Transverse colon (tissue), 4 donors: ENCODE measurements at regions not wholly inside any gene's neighbourhood (a gene's known extent, or its start where the extent isn't known, plus 50 kb on each side); places are given as distances from the start of the nearest gene placed in this dataset.
"Not testable (repeated sequence)": the region's sequence is repeated elsewhere in the genome, so short reads cannot be mapped to it uniquely, and the experiment has no call there.

Source experiments
- DNase-seq: peaks from one replicate; pipeline ENCODE4 v3.0.0-alpha.2; 2019
- H3K27ac ChIP-seq, 4 donors: fragments of 200-600 bp; sonication (generic); 2 replicates each; pipeline ENCODE4 v1.5.1; 2016 to 2018; ENCODE audit warnings: inconsistent platforms in 4 of 4
- H3K27me3 ChIP-seq: fragments of 200-600 bp; sonication (generic); 2 replicates; pipeline ENCODE4 v1.5.1; 2017; ENCODE audit warnings: inconsistent platforms
- H3K36me3 ChIP-seq, 4 donors: fragments of 200-600 bp; sonication (generic); 2 replicates each; pipeline ENCODE4 v1.5.1; 2017 to 2019; ENCODE audit warnings: inconsistent platforms in 4 of 4
- H3K4me1 ChIP-seq, 4 donors: fragments of 200-600 bp; sonication (generic); 2 replicates each; pipeline ENCODE4 v1.5.1; 2017 to 2020; ENCODE audit warnings: inconsistent platforms in 4 of 4
- H3K4me3 ChIP-seq, 4 donors: fragments of 200-600 bp; sonication (generic); 1 replicate in 1 of 4; 2 replicates in 3 of 4; pipeline versions ENCODE4 v1.5.1 to v1.6.1; 2017 to 2019; ENCODE audit warnings: inconsistent platforms in 4 of 4
- H3K9me3 ChIP-seq, 2 donors: fragments of 200-600 bp; sonication (generic); 2 replicates each; pipeline ENCODE4 v1.5.1; 2017 to 2019; ENCODE audit warnings: inconsistent platforms in 2 of 2
- EP300 ChIP-seq: sonication (generic); formaldehyde crosslinking; IDR thresholded peaks from one replicate; pipeline ENCODE4 v1.6.1; 2017; ENCODE audit warnings: antibody characterized with exemption, low read depth
- POLR2A ChIP-seq: fragments of 450-650 bp; IDR thresholded peaks from one replicate; pipeline ENCODE4 v1.6.1; 2016; ENCODE audit warnings: antibody characterized with exemption, mild to moderate bottlenecking, moderate library complexity
- POLR2AphosphoS5 ChIP-seq, 3 donors: sonication (generic); formaldehyde crosslinking; IDR thresholded peaks; one replicate each; pipeline ENCODE4 v1.6.1; 2016; ENCODE audit warnings: antibody characterized with exemption in 3 of 3
- WGBS, 2 donors: methylation state at CpG; one replicate each; pipeline ENCODE4 v1.1.5; 2018; ENCODE audit warnings: low coverage in 1 of 2; 5-methylcytosine and 5-hydroxymethylcytosine counted together
- in situ Hi-C, 4 donors: fragments of 200-750 bp; cut with MboI; loops; one replicate each; pipeline versions ENCODE4 v1.15.0 to v1.15.1; 2017; ENCODE audit warnings: low sequenced_read_pairs in 3 of 4, low pct_ligation_motif_present in 1 of 4, low pct_unique_long_range_greater_than_20kb in 1 of 4
- intact Hi-C: fragments of 100-400 bp; cut with DNase I; formaldehyde crosslinking; loops from one replicate; pipeline ENCODE4 v1.15.1; 2023; ENCODE audit warnings: low total_unique reads
- TF ChIP-seq, protein P1 (sequence below), 5 experiments: fragments of 200-600 bp in 3 of 5; fragments of 450-650 bp in 2 of 5; sonication (generic) in 3 of 5; IDR thresholded peaks; 1 replicate in 2 of 5; 2 replicates in 3 of 5; pipeline ENCODE4 v1.5.1; 2016 to 2017; ENCODE audit warnings: antibody characterized with exemption in 5 of 5, inconsistent platforms in 3 of 5, mild to moderate bottlenecking in 2 of 5, moderate library complexity in 1 of 5

DNA sequence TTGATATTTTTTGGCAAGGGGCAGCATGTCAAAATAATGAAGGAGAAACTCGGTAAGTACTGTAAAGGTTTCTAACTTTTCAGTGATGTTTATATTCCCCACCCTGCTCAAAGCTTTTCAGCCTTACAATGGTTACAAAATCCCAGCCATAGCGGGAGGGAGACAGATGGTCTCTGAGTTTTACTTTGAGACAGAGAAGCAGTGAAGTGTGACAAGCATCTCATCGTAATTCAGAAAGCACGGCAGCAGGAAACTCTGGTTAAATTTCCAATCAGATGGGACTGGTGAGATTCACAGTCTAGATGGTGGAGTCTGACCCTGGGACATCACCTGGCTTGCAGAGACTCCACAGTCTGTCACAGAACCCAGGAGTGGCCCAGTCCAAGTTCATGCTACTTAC lies 448.0 kb upstream of the AMELY start:
- Histone ChIP-seq H3K4me1 (no peaks in the 10 kb centered on the region), H3K27ac (no peak overlapping the region), H3K36me3 (no peaks in the 10 kb centered on the region), H3K4me3 (no peak overlapping the region), H3K9me3 (no peaks in the 10 kb centered on the region), H3K27me3 (no peaks in the 10 kb centered on the region)
- in situ Hi-C loops (loop anchor here in 1 of 4 donors (25.0 kb wide), 1 partner anchor 453 kb away; no protein-coding TSS in a partner anchor), intact Hi-C loops (no loop called here)
- 81% methylated on average over 2 of the region's 4 CpGs; no CpG with 5 or more reads in 1 of the 2 donors for WGBS, 2 donors
- no peak for DNase-seq
- TF ChIP-seq EP300 (no peak), POLR2AphosphoS5 (IDR thresholded peaks at IDR 0.05) (no peak), POLR2A (no peak)
- TF ChIP-seq, protein P1, sequence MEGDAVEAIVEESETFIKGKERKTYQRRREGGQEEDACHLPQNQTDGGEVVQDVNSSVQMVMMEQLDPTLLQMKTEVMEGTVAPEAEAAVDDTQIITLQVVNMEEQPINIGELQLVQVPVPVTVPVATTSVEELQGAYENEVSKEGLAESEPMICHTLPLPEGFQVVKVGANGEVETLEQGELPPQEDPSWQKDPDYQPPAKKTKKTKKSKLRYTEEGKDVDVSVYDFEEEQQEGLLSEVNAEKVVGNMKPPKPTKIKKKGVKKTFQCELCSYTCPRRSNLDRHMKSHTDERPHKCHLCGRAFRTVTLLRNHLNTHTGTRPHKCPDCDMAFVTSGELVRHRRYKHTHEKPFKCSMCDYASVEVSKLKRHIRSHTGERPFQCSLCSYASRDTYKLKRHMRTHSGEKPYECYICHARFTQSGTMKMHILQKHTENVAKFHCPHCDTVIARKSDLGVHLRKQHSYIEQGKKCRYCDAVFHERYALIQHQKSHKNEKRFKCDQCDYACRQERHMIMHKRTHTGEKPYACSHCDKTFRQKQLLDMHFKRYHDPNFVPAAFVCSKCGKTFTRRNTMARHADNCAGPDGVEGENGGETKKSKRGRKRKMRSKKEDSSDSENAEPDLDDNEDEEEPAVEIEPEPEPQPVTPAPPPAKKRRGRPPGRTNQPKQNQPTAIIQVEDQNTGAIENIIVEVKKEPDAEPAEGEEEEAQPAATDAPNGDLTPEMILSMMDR (IDR thresholded peaks at IDR 0.05): no peak

DNA sequence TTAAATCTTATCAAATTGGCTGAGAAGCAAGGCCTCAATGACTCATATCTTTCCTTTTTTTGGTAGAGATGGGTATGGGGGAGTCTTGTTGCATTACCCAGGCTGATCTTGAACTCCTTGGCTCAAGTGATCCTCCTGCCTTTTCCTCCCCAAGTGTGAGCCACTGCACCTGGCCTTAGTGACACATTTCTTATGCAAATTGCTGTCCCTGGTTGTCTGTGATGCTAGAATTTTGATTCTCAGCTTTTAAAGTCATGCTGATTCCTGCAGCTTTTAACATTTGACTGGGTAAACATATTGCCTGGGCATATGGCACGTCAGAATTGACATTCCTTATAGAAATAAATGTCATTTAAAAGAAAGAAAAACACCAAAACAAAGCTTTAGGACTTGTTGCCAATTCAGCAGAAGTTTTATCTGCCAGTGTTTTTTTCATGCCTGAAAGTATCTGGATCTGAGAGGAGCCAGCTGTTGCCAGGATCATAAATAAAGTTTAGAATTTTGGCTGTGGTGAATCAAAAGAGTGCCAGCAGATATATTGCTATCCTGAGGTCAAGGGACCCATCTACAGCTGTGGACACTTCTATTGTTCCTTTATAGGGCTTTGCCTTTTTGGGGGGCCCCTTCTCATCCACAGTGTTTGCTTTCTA lies 446.7 kb upstream of the AMELY start:
- no peak for DNase-seq
- Histone ChIP-seq H3K27ac (no peak overlapping the region), H3K27me3 (no peaks in the 10 kb centered on the region), H3K4me3 (no peak overlapping the region), H3K36me3 (no peaks in the 10 kb centered on the region), H3K9me3 (no peaks in the 10 kb centered on the region), H3K4me1 (no peaks in the 10 kb centered on the region)
- in situ Hi-C loops (loop anchor here in 1 of 4 donors (25.0 kb wide), 1 partner anchor 454 kb away; no protein-coding TSS in a partner anchor), intact Hi-C loops (no loop called here)
- 33% methylated on average over 1 of the region's 1 CpG; no CpG with 5 or more reads in 1 of the 2 donors for WGBS, 2 donors
- TF ChIP-seq EP300 (no peak), POLR2AphosphoS5 (IDR thresholded peaks at IDR 0.05) (no peak), POLR2A (no peak)
- TF ChIP-seq, protein P1 (IDR thresholded peaks at IDR 0.05): no peak

DNA sequence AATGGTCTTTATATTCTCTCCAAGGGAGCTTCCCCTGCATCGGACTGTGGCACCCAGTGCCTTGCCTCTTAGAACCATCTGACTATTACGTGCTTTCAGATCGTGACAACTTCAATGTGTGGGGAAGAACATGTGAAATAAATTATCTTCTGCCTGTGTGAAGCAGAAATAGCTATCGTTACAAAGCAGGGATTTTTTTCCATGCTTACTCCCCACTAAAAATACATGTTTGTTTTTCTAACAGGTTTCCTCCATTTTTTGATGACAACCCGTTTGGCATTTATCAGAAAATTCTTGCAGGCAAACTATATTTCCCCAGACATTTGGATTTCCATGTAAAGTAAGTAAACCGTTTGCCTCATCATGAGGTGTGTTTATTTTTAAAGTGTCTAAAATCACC lies 444.3 kb upstream of the AMELY start:
- H3K9me3 ChIP-seq, intact Hi-C loops, DNase-seq, H3K27me3 ChIP-seq, H3K4me3 ChIP-seq, H3K36me3 ChIP-seq, H3K27ac ChIP-seq, H3K4me1 ChIP-seq: not testable (repeated sequence)
- in situ Hi-C loops: loop anchor here in 1 of 4 donors (25.0 kb wide), 1 partner anchor 456 kb away; no protein-coding TSS in a partner anchor
- no CpG with 5 or more reads among the region's 6 CpGs for WGBS, 2 donors

DNA sequence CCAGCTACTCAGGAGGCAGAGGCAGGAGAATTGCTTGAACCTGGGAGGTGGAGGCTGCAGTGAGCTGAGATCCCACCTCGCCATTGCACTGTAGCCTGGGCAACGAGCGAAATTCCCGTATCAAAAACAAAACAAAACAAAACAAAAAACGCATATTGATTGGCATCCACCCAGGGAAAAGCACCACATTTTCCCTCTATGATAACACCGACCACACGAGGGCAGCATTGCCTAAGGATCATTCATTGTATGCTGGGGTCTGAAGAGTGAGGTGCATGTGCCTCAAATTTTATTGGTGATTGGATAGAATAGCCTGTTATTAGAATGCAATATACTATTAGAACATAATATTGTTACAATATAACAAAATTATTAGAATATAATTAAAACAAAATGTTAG lies 433.1 kb upstream of the AMELY start:
- no CpG with 5 or more reads among the region's 7 CpGs for WGBS, 2 donors
- Histone ChIP-seq H3K27me3 (no peaks in the 10 kb centered on the region), H3K9me3 (no peaks in the 10 kb centered on the region), H3K36me3 (no peaks in the 10 kb centered on the region), H3K4me3 (no peak overlapping the region), H3K27ac (no peak overlapping the region), H3K4me1 (no peaks in the 10 kb centered on the region)
- in situ Hi-C loops: loop anchor here in 1 of 4 donors (25.0 kb wide), 1 partner anchor 468 kb away; no protein-coding TSS in a partner anchor
- intact Hi-C loops: no loop called here
- DNase-seq: no peak
- TF ChIP-seq EP300 (no peak), POLR2A (no peak)
- TF ChIP-seq, protein P1 (IDR thresholded peaks at IDR 0.05): peak in 4 of 5 experiments; percentile 55 to 72 (median 56)

DNA sequence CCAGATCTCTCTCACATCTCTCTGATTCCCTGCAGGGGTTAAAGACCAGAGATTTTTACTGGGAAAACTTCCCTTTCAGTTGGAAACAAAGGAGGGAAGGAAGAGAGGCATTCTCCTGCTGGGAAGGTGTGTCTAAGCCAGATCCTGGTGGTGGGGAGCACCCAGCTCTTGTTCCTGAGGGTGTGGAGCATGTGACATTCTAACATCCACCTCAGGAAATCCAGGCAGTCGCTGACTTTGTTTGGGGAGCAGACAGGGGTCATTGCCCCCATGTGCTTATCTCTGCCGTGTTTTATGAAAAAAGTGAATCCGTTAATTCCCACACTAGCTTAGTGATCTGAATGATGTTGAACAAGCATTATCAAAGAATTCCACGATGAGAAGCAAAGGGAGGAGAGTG lies 431.7 kb upstream of the AMELY start:
- H3K36me3 ChIP-seq: no peaks in the 10 kb centered on the region
- H3K27ac ChIP-seq: no peak overlapping the region
- H3K4me1 ChIP-seq: no peaks in the 10 kb centered on the region
- H3K4me3 ChIP-seq: no peak overlapping the region
- in situ Hi-C loops (loop anchor here in 1 of 4 donors (25.0 kb wide), 1 partner anchor 469 kb away; no protein-coding TSS in a partner anchor), intact Hi-C loops (no loop called here)
- DNase-seq: no peak
- TF ChIP-seq POLR2AphosphoS5 (IDR thresholded peaks at IDR 0.05) (no peak), EP300 (no peak), POLR2A (no peak)
- TF ChIP-seq, protein P1 (IDR thresholded peaks at IDR 0.05): no peak
- no peaks in the 10 kb centered on the region for H3K9me3 ChIP-seq
- H3K27me3 ChIP-seq: no peaks in the 10 kb centered on the region
- 50% methylated on average over 1 of the region's 4 CpGs; no CpG with 5 or more reads in 1 of the 2 donors for WGBS, 2 donors

DNA sequence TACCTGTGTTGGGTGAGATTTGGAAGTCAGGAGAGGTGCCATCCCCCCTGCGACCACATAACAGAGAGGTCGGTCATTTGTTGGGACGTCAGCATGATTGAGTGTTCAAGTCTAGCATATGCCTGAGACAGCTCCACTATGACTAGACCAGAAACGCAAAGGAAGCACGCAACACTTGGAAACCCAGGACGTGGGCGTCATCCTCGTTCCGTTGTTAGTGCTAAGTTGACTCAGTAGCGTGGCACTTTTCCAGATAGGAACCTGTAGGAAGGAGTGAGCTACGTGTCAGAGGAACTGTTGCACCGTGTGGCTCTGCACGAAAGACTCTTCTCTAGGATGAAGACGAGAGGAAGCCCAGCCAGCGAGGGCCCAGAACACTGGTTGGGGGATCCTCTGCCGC lies 431.2 kb upstream of the AMELY start:
- no CpG with 5 or more reads among the region's 16 CpGs for WGBS, 2 donors
- DNase-seq, H3K4me3 ChIP-seq, H3K27ac ChIP-seq, H3K27me3 ChIP-seq, H3K9me3 ChIP-seq, H3K36me3 ChIP-seq, intact Hi-C loops, H3K4me1 ChIP-seq: not testable (repeated sequence)
- in situ Hi-C loops: loop anchor here in 1 of 4 donors (25.0 kb wide), 1 partner anchor 470 kb away; no protein-coding TSS in a partner anchor
